Stromal cell of bone marrow (primary cell): ENCODE measurements at regions not wholly inside any gene's neighbourhood (a gene's known extent, or its start where the extent isn't known, plus 50 kb on each side); places are given as distances from the start of the nearest gene placed in this dataset.
A peak's percentile ranks its signal among the peaks of the same experiment; 100 is the strongest.

Experiments
- DNase-seq: peaks from one replicate; pipeline ENCODE4 v3.0.0-alpha.2; 2012; ENCODE audit warnings: low read depth

- no peak for DNase-seq
Observed at GRCh38 chr2:64371727-64372126, 82.2 kb upstream of the LGALSL start.

DNA sequence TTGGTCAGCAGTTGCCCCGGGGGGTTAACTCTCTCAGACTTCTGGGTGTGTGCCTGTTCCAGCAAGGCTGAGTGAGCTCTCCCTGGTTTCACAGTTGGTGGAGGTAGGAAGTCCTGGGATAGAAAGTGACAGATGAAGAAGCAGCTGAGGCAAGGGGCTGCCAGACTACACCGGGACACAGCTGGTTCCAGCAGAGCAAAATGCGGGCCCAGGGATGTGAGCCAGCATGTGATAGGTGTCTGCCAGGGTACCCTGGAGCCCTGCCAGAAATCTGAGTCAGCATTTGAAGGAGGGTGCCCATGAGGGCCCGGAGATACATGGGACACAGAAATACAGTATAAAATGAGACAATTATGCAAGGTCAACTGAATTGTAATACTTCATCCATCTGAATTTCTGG, 79.3 kb upstream of the LGALSL start:
- DNase-seq = no peak

- no peak for DNase-seq
Observed at GRCh38 chr2:64376926-64377325, 77.0 kb upstream of the LGALSL start.

DNA sequence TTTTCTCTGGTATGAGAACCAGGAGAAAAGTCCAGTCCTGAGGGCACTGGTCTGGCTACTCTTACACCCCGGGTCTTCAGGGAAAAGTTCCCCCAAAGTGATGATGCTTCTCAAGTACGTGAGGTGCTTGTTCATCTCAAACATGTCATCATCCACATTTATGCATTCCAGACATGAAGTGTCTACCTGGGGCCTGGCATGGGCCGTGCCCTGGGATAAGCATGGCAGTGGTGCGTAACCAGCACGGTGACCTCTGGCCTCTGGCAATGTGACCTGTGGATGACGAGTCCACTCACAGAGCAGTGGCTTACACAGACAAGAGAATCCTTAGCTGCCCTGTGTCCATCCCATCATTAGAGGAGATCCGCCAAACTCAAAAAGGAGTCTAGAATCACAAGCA, 74.8 kb upstream of the LGALSL start:
- DNase-seq = no peak

DNA sequence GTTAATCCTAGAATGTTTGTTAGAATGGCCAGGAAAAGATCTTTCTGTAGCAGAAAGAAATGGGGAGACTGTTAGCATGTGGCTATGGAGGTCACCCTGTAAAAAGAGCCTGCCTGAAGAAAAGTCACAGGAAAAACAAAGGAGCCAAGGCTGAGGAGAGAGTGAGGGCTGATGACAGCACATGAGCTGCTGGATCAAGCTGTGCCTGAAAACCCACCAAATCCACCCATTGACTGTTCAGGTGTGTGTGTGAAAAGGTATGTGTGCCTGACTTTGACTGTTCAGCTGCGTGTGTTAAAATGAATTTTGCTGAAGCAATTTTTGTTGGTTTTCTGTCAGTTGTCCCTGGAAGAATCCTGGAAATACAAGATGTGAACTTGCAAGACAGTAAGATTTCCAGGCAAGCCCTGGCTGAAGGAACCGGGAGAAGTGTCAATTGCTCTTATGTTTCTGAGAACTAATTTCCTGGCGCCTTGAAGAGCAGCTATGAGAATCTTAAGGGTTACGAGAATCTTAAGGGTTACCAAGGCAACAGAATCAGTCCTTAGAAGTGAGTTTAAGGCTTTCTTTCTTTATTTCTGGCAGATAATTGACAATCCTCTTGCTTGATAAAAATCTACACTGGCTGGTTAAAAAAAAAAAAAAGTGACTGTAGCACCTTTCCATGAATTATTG, 73.0 kb upstream of the LGALSL start:
- no peak for DNase-seq

- no peak for DNase-seq
Observed at GRCh38 chr2:64383016-64383591, 70.9 kb upstream of the LGALSL start.

DNA sequence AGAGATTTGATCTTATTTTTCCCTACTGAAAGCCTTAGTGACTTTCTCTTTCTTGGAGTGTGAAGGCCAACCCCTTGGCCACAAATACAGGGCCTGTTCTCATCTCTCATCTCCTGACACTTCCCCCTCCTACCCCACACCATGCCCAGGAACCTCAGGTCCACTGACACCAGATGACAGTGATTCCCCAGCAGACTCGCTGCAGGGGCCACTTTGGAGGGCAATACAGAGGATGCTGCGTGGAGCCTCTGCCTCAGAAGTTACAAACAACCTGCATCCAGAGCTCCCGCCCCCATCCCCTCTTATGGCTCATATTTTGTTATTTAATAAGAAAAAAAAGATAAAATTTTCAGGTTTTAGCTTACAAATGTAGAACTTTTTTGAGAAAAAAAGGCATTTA, 70.1 kb upstream of the LGALSL start:
- no peak for DNase-seq

DNA sequence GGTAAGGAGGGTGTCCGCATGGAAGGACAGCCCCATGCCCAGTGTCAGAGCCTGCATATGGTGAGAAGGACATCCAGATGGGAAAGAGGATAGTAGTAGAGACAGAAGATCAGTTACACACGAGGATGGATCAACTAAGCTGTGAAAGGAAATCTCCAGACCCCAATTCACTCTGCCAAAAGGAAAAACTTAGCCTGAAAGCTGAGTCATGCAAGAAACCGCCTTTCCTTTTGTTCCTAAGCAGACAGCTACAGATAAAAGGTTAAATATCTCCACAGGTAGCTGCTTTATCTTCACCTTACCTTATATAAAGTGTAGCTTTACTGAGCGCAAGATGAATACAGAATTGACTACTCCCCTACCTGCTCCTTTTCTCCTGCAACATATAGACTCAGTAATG, 67.3 kb upstream of the LGALSL start:
- no peak for DNase-seq

GRCh38 chr2:64390586-64390985, 63.4 kb upstream of the LGALSL start:
- no peak for DNase-seq

- no peak for DNase-seq
Observed at GRCh38 chr2:64391424-64391823, 62.5 kb upstream of the LGALSL start.

DNA sequence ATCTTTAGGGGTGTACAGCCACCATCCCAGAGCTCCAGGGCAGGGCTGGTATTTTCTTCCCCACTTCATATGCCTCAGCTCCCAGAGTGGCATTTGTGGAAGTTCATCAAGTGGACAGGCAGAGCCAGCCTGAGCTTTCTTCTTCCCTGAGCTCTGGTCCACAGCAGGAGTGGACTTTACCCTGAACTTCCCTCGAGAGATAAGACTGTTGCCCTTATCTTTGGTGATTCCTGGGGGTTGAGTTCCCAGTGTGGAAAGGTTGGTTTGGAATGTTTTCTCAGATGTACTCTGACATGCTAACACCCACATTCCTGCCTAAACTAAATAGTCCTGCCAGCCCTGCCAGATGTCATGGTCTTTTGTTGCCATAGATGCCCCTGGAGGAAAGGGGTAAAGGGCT, 62.0 kb upstream of the LGALSL start:
- no peak for DNase-seq

GRCh38 chr2:64392529-64392928, 61.4 kb upstream of the LGALSL start:
- no peak for DNase-seq

DNA sequence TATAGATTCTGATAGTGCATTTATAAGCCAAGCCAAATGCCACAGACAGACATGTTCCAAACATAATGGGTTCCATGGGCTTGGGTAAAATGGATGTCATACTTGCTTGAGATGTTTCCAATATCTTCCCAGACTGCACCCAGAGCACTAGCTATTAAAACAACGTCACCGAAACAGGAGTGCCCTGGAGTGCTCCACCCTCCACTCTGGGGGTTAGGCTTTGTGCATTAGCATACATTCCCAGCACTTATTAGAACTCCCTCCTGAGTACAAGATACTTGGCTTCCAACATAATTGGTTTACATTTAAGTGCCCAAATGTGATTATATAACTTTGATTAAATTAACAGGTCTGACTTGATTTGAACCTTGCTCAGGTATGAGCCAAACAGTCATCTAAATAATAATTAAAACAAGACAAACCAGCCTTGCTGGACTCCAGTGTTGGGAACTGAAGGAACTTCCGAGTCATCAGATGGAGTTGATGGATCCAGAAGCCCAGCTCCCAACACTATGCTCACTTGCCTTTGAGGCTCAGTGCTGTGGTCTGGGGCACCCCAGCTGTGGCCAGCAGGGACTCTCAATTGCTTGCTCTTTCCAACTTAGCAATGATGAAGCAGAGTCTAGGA, 60.5 kb upstream of the LGALSL start:
- DNase-seq = no peak

DNA sequence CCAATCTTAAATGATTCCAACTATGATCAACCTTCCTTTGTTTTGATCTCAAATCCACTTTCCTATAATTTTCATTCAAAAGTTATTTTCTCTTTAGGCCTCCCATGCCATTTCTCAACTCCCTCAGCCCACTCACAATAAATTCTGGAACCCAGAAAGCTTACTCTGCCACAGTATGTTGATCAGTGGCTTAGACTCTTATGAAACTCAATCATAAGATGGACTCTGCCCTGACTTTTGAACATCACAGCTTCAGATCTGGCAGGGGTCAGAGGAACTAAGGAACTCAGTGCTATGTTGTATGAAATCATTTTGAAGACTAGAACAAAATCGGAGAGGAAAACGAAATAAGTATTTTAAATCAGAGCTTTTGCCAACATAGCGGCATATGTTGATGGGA, 59.8 kb upstream of the LGALSL start:
- no peak for DNase-seq

GRCh38 chr2:64396001-64396400, 58.0 kb upstream of the LGALSL start:
- no peak for DNase-seq

- DNase-seq = no peak
Observed at GRCh38 chr2:64396551-64396950, 57.4 kb upstream of the LGALSL start.

- DNase-seq = no peak
Observed at GRCh38 chr2:64398516-64399129, 55.3 kb upstream of the LGALSL start.

DNA sequence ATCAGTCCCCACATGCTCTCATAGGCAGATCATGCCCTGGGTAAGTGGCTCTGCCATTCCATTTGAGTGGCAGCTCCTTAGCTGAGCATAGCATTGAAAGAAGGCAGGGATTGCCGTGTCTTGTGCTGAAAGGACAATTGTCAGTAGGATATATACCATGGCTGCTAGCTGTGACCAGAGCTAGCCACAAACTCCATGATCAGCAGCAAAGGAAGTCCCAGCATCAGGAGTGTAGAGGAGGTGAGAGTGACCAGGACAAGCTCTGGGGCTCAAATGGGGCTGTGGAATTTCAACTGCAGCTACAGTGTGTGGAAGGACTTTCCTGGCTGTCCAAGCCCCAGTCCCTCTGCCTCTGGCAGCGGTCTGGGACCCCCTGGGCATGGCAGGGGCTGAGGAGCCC, 54.4 kb upstream of the LGALSL start:
- no peak for DNase-seq

DNA sequence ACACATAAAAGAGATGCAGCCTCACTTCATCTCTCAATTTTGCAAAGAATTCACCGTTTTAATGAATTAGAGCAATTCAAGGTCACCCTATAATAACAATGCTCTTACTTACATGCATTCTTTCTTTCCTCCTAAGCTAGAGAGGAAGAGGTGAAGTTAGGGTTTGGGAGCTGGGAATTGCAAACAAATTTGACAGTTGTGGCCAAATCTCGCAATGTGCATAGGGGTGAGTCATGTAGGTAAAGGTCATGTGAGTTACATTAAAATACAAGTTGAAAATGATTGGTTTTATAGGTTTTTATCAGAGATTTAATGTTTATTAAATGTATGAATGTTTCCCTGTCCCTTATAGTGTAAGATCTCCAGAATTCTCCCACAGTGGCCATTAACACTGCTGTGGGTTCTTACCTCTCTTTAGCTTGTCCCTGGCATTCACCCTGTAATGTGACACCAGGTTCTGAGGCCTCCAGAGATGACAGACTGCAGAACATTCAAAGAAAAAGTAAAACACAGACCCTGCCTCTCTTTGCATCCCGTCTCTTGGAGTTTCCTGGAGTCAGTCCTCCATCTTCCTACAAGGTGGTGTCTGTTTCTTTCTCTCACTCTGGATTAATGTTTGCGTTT, 53.7 kb upstream of the LGALSL start:
- DNase-seq = no peak

DNA sequence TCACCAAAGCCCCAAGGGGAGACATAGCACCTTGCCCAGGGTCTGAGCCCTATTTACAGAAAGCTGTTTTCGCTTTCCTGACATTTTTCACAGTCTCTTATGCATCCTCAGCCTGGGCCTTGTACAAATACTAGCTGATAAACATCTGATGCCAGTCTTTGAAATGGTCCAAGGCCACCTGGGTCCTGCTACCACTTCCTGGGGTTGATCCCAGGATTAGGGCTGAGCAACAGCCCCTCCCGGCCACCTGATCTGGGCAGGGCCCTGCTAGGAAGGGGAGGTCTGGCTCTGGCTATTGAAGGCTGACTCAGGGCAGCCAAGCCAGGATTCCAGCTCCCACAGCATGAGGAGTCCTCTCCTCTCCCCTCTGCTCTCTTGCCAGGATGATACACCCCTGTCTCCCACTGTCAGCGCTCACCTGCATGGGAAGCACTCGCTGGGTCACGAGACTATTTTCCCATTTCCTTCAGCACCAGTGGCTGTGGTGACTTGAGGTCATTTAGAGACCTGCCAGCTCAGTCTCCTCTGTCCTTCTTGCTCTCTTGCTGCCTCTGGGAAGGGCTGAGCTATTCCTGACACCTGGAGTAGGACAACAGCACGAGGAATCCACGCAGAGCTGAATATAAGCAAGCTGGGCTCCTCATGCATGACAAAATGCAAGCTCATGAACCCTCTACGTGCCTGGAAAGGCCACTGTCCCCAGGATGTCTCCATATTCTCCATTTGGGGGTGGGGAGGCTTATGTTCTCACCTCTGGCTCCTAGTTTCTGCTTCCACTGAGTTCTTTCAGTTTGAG, 53.0 kb upstream of the LGALSL start:
- DNase-seq = no peak

DNA sequence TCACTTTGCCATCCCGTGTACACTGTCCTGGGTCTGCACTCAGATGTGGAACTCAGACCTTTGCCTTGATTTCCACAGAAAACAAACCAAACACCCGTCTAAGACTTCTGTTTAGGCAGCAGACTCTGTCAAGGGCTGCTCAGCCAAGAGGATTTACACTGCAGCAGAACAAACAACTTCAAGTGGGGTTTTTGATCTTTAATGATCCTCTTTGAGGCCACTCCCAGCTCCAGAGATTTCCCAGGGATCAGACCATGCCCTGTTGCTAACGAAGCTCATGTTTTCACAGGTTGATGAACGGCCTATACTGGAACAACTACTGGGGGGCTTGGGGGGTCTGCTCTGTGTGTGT, 52.5 kb upstream of the LGALSL start:
- no peak for DNase-seq

GRCh38 chr2:64402876-64403275, 51.1 kb upstream of the LGALSL start:
- DNase-seq = peak; percentile 22
